ENCODE measurements at regions not wholly inside any gene's neighbourhood (a gene's known extent, or its start where the extent isn't known, plus 50 kb on each side); places are given as distances from the start of the nearest gene placed in this dataset.

DNA sequence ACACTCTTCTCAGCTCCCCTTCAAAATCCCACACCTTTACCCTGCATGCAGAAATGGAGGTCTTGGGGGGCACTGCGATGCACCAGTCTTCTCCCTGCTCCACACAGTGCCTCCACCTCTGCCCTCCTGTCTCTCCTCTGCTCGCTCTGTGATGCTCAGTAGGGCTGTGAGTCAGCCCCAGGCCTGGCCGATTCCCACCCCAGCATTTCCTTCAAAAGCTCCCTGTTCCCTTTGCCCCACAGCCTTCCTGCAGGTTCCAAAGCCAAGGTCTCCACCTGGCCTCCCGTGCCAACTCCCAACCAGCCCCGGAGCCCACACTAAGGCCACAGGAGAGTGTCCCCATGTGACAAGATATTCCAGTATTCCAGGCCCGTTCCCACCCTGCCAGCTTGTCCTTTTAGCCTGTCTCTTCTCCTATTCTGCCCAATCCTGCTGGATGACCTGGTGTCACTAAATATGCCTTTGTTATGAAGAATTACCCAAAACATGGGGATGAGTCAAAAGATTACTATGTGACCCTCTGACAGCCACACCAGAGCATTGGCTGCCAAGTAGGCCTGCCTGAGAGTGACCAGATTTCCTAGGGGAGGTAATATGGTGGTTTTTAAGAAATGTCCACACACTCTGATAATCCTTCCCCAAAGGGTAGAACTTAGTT lies 118.9 kb upstream of the NXT1 start:
- no peak for DNase-seq (ENCODE audit: low spot score)

DNA sequence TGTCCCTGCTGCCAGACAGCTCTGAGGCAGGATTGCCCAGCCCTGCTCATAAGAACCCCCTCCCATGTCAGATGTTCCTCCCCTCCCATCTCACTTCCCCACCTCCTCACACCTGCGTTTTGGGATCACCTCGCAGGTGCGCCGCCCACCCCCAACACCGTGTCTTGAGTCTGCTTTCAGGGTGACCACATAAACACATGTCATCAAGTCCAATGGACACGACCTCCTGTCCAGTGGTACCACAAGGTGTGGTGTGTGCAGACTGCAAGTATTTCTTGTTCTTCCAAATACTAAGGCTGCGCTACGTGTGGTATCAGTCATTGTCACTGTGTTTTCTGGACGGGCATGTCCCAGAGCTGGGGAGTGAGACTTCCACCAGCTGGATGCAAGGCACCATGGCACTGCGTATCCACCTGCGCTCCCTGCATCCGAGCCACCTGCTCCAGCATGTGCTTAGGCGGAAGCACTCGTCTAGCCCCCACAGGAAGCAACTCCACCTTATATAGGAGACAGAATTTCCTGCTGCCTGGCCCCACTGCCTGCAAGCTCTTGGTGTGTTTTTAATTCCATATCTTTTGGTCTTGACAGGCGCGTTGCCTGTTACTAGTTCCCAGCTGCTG lies 119.7 kb upstream of the NXT1 start:
- no peak for DNase-seq (ENCODE audit: low spot score)

DNA sequence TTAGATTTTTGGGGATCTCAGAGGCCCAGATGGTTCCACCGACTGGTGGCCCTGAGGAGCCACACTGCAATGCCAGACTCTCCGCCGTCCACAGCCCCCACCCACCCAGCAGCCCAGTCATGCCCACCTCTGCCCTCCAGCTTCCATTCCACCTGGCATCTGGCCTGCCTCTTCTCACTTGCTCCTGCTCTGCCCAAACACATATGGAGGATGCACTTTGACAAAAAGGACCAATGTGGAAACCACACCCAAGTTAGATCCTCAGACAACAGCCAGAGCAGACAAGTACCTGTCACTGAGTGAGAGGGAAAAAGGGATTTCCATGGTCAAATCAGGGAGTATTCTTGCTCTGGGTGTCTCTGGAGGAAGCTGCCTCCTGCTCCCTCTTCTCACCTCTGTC lies 120.6 kb upstream of the NXT1 start:
- DNase-seq (ENCODE audit: low spot score): no peak

DNA sequence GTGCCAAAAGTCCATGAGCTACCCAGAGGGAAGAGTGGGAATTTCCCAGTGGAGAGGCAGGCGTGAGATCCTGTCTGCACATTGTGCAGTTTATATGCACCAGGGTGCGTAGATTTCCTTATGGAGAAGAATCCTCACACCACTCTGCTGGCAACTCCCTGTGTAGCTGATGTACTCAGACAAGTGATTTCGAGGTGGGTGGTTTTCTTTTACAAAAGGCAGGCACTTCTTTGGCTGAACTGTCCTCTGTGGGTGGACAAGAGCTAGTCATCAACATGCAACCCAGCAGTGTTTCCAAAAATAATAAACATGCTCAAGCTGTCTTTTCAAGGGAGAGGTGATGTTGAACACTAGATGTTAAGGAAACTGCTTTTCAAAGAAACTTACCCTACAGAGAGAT lies 121.7 kb upstream of the NXT1 start:
- DNase-seq (ENCODE audit: low spot score): peak; percentile 10

- DNase-seq (ENCODE audit: low spot score): no peak
These were observed 122.6 kb upstream of the NXT1 start for GRCh38 chr20:23227976-23228375.

DNA sequence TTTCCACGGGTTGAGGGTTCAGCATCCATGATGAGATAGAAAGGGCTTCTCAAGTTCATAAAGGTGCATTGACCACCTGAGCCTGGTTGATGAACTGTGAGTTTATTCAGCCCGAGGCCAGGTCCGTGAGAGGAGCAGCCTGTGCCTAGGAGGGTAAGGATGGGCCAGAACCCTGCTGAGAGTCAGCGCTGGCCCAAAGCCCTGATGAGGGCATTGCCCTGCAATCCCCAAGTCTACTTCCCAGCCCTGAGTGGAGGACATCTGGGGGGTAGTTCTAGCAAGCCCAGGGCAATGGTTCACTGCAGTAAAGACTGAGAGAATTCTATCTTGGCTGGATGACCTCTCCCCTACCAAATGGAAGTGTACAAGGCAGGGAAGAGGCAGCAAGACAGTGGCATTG lies 123.3 kb upstream of the NXT1 start:
- DNase-seq (ENCODE audit: low spot score): peak; percentile 17

GRCh38 chr20:23226612-23227265 lies 123.9 kb upstream of the NXT1 start:
- no peak for DNase-seq (ENCODE audit: low spot score)

DNA sequence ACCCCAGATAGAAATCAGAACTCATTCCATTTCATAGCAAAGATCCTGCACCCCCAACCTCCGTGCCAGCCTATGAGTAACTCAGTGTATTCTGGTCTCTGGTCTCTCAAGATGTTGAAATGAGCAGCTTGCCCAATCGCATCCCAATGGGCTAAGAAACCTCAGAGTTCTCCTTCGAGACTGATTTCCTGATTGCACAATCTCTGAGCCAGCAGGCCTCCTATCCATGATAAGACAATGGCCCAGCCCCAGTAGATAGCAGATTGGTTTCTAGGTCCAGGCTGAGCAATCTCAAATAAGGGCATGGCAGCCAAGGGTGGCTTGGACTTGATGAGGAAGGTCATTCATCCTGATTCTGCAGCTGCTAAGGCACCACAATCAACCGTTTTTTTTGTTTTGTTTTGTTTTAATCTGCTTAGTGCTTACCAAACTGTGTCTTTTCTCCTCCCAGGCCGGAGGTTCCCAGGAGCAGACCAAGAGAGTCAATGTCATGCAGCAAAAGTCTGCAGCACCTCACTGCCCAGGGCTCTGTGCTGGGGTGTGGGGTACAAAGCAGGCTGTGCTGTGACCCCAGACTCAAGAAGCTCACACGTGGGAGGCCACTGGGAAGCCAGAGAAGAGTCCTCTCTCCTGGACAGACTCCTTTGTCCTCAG lies 125.1 kb upstream of the NXT1 start:
- no peak for DNase-seq (ENCODE audit: low spot score)

GRCh38 chr20:23224806-23225205 lies 125.8 kb upstream of the NXT1 start:
- DNase-seq (ENCODE audit: low spot score): no peak

DNA sequence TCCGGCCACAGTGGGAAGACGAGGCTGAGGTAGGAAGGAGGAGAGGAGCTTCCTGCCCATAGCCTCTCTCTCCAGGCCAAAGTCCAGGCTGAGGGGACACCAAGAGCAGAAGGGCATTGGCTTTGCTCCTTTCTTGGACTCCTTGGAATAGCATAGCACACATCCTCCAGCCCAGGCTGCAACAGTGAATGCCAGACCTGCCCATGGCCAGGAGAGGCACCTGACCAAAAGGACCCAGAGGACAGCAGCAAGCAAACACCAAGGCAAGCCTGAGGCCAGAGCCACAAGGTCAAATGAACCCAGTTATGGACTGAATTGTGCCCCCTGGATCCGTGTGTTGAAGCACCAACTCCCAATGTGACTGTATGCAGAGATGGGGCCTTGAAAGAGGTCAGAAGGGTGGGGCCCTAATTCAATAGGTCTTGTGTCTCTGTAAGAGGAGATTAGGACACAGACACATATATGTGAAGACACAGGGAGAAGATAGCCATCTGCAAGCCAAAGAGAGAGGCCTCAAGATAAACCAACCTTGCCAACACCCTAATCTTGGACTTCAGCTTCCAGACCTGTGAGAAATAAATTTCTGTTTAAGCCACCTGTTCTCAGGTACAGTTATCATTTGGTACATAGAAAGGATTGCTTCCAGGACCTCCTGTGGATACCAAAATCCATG lies 126.5 kb upstream of the NXT1 start:
- DNase-seq (ENCODE audit: low spot score): no peak

DNA sequence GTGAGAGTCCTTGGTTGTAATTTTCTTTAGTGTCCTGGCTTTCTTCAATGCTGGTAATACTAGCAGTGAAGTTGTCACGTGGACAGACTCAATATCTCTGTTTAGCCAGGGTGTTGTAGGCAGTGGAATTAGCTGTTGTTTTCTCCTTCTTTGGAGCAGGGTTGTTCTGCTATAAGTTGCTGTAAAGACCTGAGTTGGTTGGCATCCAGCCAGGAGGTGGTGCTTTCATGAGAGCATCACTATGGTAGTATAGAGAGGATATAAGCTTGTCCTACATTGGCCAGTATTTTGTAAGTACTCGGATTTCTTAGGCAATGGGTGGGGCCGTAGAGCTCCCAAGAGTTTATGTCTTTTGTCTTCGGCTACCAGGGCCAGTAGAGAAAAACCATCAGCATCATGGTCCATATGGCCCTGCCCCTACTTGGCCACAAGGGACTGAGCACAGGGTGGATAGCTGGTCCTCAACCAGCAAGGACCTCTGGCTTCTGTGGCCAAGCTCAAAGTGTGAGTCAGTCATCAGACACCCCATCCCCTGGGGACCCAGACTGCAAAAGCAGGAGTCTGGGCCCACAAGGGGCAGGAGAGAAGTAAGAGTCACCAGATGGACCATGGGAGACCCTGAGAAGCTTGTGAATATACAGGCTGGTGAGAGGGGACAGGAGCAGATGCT lies 127.9 kb upstream of the NXT1 start:
- no peak for DNase-seq (ENCODE audit: low spot score)

- no peak for DNase-seq (ENCODE audit: low spot score)
These were observed 130.9 kb upstream of the CD93 start for GRCh38 chr20:23217023-23217422.

- DNase-seq (ENCODE audit: low spot score): no peak
These were observed 129.3 kb upstream of the CD93 start for GRCh38 chr20:23215344-23215995.

- no peak for DNase-seq (ENCODE audit: low spot score)
These were observed 128.8 kb upstream of the CD93 start for GRCh38 chr20:23214903-23215302.

DNA sequence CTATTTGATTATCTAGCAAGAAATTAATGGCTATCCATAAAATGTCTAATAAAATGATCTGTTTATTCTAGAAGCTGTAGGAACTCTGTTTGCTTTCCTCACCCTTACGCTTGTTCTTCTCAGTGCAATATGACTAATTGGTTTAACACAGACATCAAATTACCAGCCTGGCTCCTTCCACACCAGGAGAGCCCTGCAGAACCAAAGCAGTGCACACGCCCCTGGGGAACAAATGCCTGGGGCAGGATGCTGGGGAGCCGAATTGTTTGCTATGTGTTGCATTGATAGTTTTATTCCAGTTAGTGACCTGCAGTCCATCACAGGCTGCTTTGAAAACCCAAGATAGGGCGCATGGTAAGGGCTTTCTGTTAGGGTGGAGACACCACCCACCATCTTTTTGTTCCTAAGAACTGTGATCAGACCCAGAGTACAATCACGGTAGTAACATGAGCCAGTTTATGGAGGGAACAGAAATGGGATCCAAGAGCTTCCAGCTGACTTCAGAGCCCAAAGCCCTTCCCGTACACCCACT lies 126.4 kb upstream of the CD93 start:
- DNase-seq (ENCODE audit: low spot score): no peak

DNA sequence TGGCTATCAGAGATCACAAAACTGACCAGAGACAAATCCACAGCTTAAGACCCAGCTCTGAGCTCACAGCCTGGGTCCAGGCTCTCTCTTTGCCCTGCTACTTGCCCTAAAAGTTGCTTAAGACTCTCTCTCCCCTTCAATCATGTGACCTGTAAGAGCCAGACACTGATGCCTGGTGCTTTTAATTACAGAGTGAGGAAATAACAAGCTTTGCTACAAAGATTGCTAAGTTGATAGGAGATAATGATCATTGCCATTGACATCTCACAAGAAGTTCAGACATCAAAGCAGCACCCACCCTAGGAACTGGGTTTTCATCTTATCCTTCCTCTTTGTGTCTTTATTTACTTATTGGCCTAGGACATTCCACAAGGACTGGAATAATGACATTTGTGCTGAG lies 125.9 kb upstream of the CD93 start:
- DNase-seq (ENCODE audit: low spot score): no peak

DNA sequence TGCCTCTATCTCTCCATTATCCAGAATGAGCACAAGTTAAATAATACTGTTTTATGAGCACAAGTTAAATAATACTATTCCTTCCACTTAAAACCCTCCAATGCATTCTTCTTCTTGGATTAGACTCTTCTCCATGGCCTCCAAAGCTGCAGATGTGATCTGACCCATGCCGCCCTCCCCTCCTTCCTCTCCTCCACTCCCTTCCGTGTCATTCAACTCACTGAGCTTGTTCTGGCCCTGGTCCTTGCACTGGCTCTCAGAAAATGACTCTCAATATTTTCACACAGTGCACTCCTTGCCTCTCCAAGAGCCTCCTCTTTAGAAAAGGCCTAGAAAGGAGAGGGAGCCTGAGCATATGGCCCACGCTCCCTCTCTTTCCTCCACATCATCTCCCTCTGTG lies 125.0 kb upstream of the CD93 start:
- DNase-seq (ENCODE audit: low spot score): no peak

DNA sequence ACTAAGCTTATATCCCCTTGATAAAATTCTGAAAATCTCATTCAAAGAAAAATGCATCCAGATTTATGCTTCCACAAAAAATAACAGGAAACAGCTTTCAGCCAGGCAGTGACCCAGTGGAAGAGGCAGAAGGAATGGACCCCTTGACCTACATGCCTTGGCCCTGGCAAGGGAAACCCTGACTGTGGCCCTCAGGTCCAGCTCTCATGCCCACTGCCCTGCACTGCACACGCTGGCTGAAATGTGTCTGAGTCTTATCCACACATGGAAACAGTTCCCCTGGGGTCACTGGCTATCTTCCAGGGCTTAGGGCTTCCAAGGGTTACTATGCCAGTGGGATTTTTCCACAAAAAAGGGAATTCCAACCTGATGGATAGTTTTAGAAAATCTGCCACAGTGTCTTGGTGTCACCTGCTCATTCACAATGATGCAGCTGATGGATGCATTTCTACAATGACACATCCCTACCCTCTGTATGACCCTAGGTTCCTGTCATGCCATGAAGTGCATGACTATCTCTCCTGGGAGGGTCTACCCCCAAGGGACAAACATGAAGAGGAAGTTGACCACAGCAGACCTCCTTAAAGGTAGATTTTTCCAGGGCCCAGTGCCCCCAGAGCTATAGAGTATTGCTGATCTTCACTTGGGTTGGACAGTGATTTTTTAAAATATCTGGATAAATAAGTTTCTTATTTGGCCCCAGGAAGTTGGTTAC lies 121.9 kb upstream of the CD93 start:
- DNase-seq (ENCODE audit: low spot score): no peak

DNA sequence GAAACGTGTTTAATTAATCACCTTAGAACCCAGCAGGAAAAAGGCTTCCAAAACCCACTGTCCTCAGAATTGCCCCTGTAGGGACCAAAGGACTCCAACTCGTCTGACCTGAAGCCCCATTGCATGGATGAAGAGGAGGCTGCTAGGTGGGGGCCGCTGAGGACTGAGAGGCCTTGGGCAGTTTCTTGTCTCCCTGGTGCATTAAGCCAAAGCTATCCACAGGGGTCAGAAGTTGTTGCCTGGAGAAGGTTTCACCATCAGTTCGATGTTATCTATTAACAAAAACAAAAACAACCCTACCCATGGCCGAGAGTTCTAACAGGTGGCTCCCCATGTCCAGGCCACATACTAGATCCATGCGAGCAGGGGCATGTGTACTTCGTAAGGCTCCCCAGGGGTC lies 120.9 kb upstream of the CD93 start:
- no peak for DNase-seq (ENCODE audit: low spot score)

DNA sequence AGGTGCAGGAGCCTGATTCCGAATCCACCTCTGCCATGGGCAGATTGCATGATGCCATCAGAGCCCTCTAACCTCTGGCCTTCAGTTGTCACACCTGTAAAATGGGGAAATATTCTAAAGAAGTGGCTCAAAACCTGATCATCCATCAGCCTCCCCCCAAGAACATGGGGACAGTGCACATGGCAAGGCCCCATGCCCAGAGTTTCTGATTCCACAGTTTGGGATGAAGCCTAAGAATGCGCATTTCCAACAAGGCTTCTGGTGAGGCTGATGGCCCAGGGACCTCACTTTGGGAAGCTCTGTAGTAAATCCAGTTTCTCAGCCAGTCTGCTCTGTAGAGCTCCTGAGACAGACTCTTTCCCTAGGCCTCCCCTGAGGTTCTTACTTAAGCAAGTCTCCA lies 119.9 kb upstream of the CD93 start:
- no peak for DNase-seq (ENCODE audit: low spot score)

DNA sequence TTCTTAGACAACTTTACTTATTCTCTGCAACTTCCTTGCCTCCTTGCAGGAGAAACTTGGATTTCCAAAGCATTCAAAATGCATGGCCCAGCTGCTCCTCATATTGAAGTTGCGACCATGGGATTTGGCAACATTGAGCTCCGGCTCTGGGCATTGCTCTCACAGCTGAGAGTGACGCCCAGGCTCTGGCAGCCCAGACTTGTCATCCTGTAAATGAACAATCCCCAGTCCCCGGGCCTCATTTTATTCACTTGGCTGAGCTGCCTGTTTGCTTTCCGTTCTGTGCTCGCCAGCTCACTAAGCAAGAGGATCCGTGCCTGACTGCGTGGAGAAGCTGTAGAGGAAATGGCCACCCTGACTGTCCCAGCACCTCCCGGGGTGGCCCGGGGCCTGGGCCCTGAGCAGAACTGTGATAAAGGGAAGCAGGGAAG lies 119.5 kb upstream of the CD93 start:
- DNase-seq (ENCODE audit: low spot score): peak; percentile 80

All from cerebellar cortex (tissue), 1 donor.